Gastrocnemius medialis (tissue), 4 donors: ENCODE measurements at regions not wholly inside any gene's neighbourhood (a gene's known extent, or its start where the extent isn't known, plus 50 kb on each side); places are given as distances from the start of the nearest gene placed in this dataset.

Experiments
- CTCF ChIP-seq, 5 experiments: fragments of 450-650 bp in 3 of 5; fragments of 200-600 bp in 2 of 5; sonication (generic) in 2 of 5; IDR thresholded peaks in 4 of 5; conservative IDR thresholded peaks in 1 of 5; 1 replicate in 4 of 5; 2 replicates in 1 of 5; pipeline ENCODE4 v1.5.1; 2016 to 2019; ENCODE audit warnings: antibody characterized with exemption in 5 of 5, mild to moderate bottlenecking in 3 of 5, moderate library complexity in 3 of 5
- POLR2A ChIP-seq, 2 donors: fragments of 450-650 bp; IDR thresholded peaks; one replicate each; pipeline ENCODE4 v1.6.1; 2017; ENCODE audit warnings: antibody characterized with exemption in 2 of 2, mild to moderate bottlenecking in 2 of 2, moderate library complexity in 2 of 2

GRCh38 chr2:12642859-12643258 is 73.9 kb upstream of the TRIB2 start:
- TF ChIP-seq CTCF (IDR thresholded peaks at IDR 0.05 in 4 of 5, conservative IDR thresholded peaks at IDR 0.05 in 1 of 5) (no peak), POLR2A (IDR thresholded peaks at IDR 0.05) (no peak)
